SKM-1 (cell line): ENCODE measurements at regions not wholly inside any gene's neighbourhood (a gene's known extent, or its start where the extent isn't known, plus 50 kb on each side); places are given as distances from the start of the nearest gene placed in this dataset.

Experiments
- DNase-seq: peaks from one replicate; lab custom pipeline; 2025; ENCODE audit not compliant: unreplicated experiment; lab: John Stamatoyannopoulos, UW

GRCh38 chr2:121955426-121955825 lies 200.0 kb downstream of the TSN start:
- DNase-seq = no peak

- DNase-seq = no peak
Measured at GRCh38 chr2:121955872-121956271, 200.4 kb downstream of the TSN start.

GRCh38 chr2:121960251-121960650 lies 204.8 kb downstream of the TSN start:
- DNase-seq = no peak

GRCh38 chr2:121961761-121962160 lies 206.3 kb downstream of the TSN start:
- no peak for DNase-seq

- DNase-seq = no peak
Measured at GRCh38 chr2:121965661-121966060, 210.2 kb downstream of the TSN start.

GRCh38 chr2:121966663-121967062 lies 211.2 kb downstream of the TSN start:
- no peak for DNase-seq

GRCh38 chr2:121969166-121969565 lies 213.7 kb downstream of the TSN start:
- DNase-seq = no peak

- peak; percentile 19 for DNase-seq
Measured at GRCh38 chr2:121969766-121970639, 214.6 kb downstream of the TSN start.

GRCh38 chr2:121972203-121972602 lies 216.8 kb downstream of the TSN start:
- no peak for DNase-seq

GRCh38 chr2:121974897-121975661 lies 219.6 kb downstream of the TSN start:
- peak; percentile 67 for DNase-seq

GRCh38 chr2:121976926-121977325 lies 221.5 kb downstream of the TSN start:
- DNase-seq = no peak

- no peak for DNase-seq
Measured at GRCh38 chr2:121977326-121977725, 221.9 kb downstream of the TSN start.

GRCh38 chr2:121992700-121993099 lies 237.2 kb downstream of the TSN start:
- DNase-seq = no peak

- no peak for DNase-seq
Measured at GRCh38 chr2:121993682-121994081, 238.2 kb downstream of the TSN start.

GRCh38 chr2:121994238-121995206 lies 239.1 kb downstream of the TSN start:
- no peak for DNase-seq

- no peak for DNase-seq
Measured at GRCh38 chr2:121998751-121999150, 243.3 kb downstream of the TSN start.

GRCh38 chr2:121999264-121999663 lies 243.8 kb downstream of the TSN start:
- DNase-seq = no peak

- DNase-seq = no peak
Measured at GRCh38 chr2:122000556-122001340, 245.3 kb downstream of the TSN start.

- DNase-seq = no peak
Measured at GRCh38 chr2:122001441-122001874, 246.0 kb downstream of the TSN start.
